K562 (cell line): ENCODE measurements at regions not wholly inside any gene's neighbourhood (a gene's known extent, or its start where the extent isn't known, plus 50 kb on each side); places are given as distances from the start of the nearest gene placed in this dataset.

ENCODE experiments used
- CEBPB ChIP-seq: fragments of 450-650 bp; IDR thresholded peaks from 2 replicates; pipeline ENCODE4 v1.6.1; 2016; ENCODE audit warnings: missing genetic modification characterization, missing compliant biosample characterization
- CEBPG ChIP-seq, 3 experiments: fragments of 200-800 bp in 1 of 3; sonication (Bioruptor generic) in 1 of 3; sonication (generic) in 1 of 3; formaldehyde crosslinking in 1 of 3; IDR thresholded peaks in 2 of 3; conservative IDR thresholded peaks in 1 of 3; 2 replicates each; pipeline versions ENCODE4 v1.6.1 to v1.8.0; 2016 to 2022; ENCODE audit warnings: missing compliant biosample characterization in 2 of 3, missing genetic modification characterization in 2 of 3, mild to moderate bottlenecking in 1 of 3, missing genetic modification reagents in 1 of 3
- NFE2L1 ChIP-seq: fragments of 450-650 bp; IDR thresholded peaks from 2 replicates; pipeline ENCODE4 v1.6.1; 2016; ENCODE audit warnings: missing genetic modification characterization, low read depth, mild to moderate bottlenecking, missing compliant biosample characterization, moderate library complexity, borderline replicate concordance
- POLR3A ChIP-seq: IDR thresholded peaks from 2 replicates; pipeline ENCODE4 v1.6.1; 2011; ENCODE audit warnings: borderline replicate concordance, mild to moderate bottlenecking, moderate library complexity; ENCODE audit not compliant: insufficient read length, insufficient read depth; ENCODE audit errors: extremely low read depth
- TCF7 ChIP-seq: sonication (generic); IDR thresholded peaks from 2 replicates; pipeline ENCODE4 v1.6.1; 2016; ENCODE audit warnings: antibody characterized with exemption, borderline replicate concordance
- YBX1 ChIP-seq: fragments of 450-650 bp; IDR thresholded peaks from 2 replicates; pipeline ENCODE4 v1.7.1; 2016; ENCODE audit warnings: mild to moderate bottlenecking
- TF ChIP-seq, protein P1 (sequence below), 2 experiments: fragments of 450-650 bp in 1 of 2; sonication (generic) in 1 of 2; formaldehyde crosslinking in 1 of 2; IDR thresholded peaks; 2 replicates each; pipeline versions ENCODE4 v1.7.1 to v1.9.0; 2016 to 2022; ENCODE audit warnings: inconsistent platforms in 1 of 2, mild to moderate bottlenecking in 1 of 2, missing genetic modification reagents in 1 of 2
- TF ChIP-seq, protein P2 (sequence below): fragments of 250-450 bp; sonication (Bioruptor Pico); IDR thresholded peaks from 2 replicates; pipeline ENCODE4 v1.5.0; 2021; ENCODE audit warnings: mild to moderate bottlenecking, borderline replicate concordance

DNA sequence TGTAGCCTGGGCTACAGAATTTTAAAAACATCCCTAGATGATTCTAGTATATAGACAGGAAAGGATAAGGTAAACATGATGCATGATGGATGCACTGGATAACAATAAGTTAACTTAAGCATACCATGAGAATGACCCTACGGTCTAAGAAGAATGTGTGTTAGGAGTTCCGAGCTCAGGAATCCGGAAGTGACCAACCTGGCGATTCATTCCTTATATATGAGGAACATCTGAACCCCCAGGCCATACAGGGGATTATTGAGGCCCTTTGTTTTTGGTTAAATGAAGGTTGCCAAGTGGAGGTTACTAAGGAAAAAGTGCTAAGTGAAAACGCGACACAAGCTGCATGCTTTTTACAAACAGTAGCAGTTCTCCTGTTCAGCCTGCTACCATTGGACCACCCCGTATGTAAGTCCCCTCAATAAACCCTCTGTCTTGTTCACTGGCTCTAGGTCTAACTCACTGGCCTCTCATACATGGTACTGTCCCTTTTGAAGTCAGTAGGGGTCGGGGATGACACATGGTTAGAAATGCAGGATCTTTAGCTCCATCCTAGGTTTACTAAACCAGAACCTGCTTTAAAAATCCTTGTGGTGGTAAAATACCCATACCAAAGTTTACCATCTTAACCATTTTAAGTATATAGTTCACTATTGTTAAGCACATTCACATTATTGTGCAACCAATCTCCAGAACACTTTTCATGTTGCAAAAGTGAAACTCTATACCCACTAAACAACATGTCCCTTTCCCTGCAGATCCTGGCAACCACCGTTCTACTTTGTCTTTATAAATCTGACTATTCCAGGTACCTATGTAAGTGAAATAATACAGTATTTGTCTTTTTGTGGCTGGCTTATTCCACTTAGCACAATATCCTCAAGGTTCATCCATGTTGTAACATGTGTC lies 111.0 kb upstream of the MAP4K3 start (continued):
- TF ChIP-seq, protein P1, sequence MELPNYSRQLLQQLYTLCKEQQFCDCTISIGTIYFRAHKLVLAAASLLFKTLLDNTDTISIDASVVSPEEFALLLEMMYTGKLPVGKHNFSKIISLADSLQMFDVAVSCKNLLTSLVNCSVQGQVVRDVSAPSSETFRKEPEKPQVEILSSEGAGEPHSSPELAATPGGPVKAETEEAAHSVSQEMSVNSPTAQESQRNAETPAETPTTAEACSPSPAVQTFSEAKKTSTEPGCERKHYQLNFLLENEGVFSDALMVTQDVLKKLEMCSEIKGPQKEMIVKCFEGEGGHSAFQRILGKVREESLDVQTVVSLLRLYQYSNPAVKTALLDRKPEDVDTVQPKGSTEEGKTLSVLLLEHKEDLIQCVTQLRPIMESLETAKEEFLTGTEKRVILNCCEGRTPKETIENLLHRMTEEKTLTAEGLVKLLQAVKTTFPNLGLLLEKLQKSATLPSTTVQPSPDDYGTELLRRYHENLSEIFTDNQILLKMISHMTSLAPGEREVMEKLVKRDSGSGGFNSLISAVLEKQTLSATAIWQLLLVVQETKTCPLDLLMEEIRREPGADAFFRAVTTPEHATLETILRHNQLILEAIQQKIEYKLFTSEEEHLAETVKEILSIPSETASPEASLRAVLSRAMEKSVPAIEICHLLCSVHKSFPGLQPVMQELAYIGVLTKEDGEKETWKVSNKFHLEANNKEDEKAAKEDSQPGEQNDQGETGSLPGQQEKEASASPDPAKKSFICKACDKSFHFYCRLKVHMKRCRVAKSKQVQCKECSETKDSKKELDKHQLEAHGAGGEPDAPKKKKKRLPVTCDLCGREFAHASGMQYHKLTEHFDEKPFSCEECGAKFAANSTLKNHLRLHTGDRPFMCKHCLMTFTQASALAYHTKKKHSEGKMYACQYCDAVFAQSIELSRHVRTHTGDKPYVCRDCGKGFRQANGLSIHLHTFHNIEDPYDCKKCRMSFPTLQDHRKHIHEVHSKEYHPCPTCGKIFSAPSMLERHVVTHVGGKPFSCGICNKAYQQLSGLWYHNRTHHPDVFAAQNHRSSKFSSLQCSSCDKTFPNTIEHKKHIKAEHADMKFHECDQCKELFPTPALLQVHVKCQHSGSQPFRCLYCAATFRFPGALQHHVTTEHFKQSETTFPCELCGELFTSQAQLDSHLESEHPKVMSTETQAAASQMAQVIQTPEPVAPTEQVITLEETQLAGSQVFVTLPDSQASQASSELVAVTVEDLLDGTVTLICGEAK (IDR thresholded peaks at IDR 0.05): no peak
- TF ChIP-seq, protein P1 (CRISPR knock-in tag; IDR thresholded peaks at IDR 0.05): no peak
- TF ChIP-seq, protein P2, sequence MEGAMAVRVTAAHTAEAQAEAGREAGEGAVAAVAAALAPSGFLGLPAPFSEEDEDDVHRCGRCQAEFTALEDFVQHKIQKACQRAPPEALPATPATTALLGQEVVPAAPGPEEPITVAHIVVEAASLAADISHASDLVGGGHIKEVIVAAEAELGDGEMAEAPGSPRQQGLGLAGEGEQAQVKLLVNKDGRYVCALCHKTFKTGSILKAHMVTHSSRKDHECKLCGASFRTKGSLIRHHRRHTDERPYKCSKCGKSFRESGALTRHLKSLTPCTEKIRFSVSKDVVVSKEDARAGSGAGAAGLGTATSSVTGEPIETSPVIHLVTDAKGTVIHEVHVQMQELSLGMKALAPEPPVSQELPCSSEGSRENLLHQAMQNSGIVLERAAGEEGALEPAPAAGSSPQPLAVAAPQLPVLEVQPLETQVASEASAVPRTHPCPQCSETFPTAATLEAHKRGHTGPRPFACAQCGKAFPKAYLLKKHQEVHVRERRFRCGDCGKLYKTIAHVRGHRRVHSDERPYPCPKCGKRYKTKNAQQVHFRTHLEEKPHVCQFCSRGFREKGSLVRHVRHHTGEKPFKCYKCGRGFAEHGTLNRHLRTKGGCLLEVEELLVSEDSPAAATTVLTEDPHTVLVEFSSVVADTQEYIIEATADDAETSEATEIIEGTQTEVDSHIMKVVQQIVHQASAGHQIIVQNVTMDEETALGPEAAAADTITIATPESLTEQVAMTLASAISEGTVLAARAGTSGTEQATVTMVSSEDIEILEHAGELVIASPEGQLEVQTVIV: no peak
- TF ChIP-seq TCF7 (no peak), NFE2L1 (tag) (no peak), POLR3A (no peak), CEBPB (tag) (peak; percentile 67), CEBPG (CRISPR knock-in tag; IDR thresholded peaks at IDR 0.05) (no peak), CEBPG (tag; conservative IDR thresholded peaks at IDR 0.05 in 1 of 2, IDR thresholded peaks at IDR 0.05 in 1 of 2) (peak in 1 of 2 experiments; percentile 40; a peak in 2 of 4 replicates), YBX1 (no peak)
- TF ChIP-seq, all 486 proteins: peak for 3
